KBM-7 (cell line): ENCODE measurements at regions not wholly inside any gene's neighbourhood (a gene's known extent, or its start where the extent isn't known, plus 50 kb on each side); places are given as distances from the start of the nearest gene placed in this dataset.

Experiments
- DNase-seq: peaks from one replicate; pipeline ENCODE4 v3.0.0-alpha.2; 2015
- in situ Hi-C: fragments of 300-500 bp; cut with MboI; formaldehyde crosslinking; loops from 2 replicates; pipeline ENCODE4 v1.14.3; 2020; ENCODE audit warnings: low sequenced_read_pairs, low pct_unique_long_range_greater_than_20kb, mixed read lengths

DNA sequence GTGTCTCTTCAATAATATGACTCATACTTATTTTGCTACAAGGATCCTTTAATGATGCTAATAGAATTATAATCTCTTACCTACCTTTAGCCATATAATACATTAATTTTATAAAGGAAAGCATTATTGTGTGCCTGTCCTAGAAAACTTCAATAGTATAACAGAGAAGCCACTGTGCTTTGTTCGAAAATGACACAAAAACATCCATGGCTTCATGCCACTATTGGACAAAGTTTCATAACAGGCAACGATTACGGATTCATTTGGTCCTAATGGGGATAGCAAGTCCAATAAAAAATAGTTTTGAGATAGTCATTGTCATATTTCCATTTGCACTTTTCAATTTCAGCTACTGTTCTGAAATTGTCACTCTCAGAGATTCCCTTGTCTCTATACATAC is 52.5 kb upstream of the CCDC150 start:
- no peak for DNase-seq
- in situ Hi-C loops = no loop called here

- no peak for DNase-seq
- in situ Hi-C loops = no loop called here
Measured at GRCh38 chr2:196587739-196588138, 51.8 kb upstream of the CCDC150 start.

DNA sequence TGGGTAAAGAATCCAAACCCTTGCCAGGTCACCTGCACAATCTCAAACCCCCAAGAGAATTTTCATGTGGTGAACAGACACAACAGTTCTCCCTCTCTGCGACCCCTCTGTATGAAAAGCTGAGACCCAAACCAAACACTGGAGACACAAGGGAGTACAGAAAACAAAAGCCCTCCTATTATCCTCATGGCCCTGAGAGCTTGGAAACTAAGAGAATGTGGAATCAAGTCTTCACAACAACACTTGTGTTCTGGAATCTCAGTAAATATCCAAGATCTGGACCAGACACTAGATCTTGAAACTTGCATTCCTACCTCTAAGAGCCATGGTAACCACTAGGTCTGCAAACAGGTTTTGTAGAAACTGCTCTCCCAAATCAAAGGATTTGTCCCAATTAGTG is 50.1 kb upstream of the CCDC150 start:
- in situ Hi-C loops = no loop called here

More for the DNA sequence above, 50.1 kb upstream of the CCDC150 start:
- DNase-seq = no peak
